Upper lobe of right lung (tissue), 1 donor: ENCODE measurements at regions not wholly inside any gene's neighbourhood (a gene's known extent, or its start where the extent isn't known, plus 50 kb on each side); places are given as distances from the start of the nearest gene placed in this dataset.

ENCODE experiments used
- ATAC-seq: fragments of 200-7000 bp; cut with Tn5 transposase; one replicate; pipeline ENCODE4 v1.9.1; 2020; ENCODE audit warnings: mild to moderate bottlenecking, moderate library complexity
- DNase-seq: peaks from one replicate; pipeline ENCODE4 v3.0.0-alpha.2; 2020
- H3K27ac ChIP-seq: fragments of 200-600 bp; one replicate; pipeline ENCODE4 v1.8.0; 2022
- H3K27me3 ChIP-seq: fragments of 200-600 bp; one replicate; pipeline ENCODE4 v1.8.0; 2022; ENCODE audit warnings: mild to moderate bottlenecking
- H3K36me3 ChIP-seq: fragments of 200-600 bp; one replicate; pipeline ENCODE4 v1.8.0; 2022
- H3K4me1 ChIP-seq: fragments of 200-600 bp; one replicate; pipeline ENCODE4 v1.8.0; 2022
- H3K4me3 ChIP-seq: fragments of 200-600 bp; one replicate; pipeline ENCODE4 v1.8.0; 2022; ENCODE audit warnings: mild to moderate bottlenecking
- H3K9me3 ChIP-seq: fragments of 200-600 bp; one replicate; pipeline ENCODE4 v1.8.0; 2022
- CTCF ChIP-seq: fragments of 200-600 bp; IDR thresholded peaks from one replicate; pipeline ENCODE4 v1.8.0; 2022; ENCODE audit warnings: antibody characterized with exemption
- intact Hi-C: fragments of 100-400 bp; cut with DNase I; formaldehyde crosslinking; loops from one replicate; pipeline ENCODE4 v1.11.0; 2022
- donor health status: DM: no; HTN: yes; CAD: no; lungs with severe emphysema.

GRCh38 chr16:6099102-6099501 lies 1001.5 kb upstream of the EEF2KMT start:
- TF ChIP-seq CTCF, result no peak
- no peaks in the 10 kb centered on the region for H3K36me3 ChIP-seq
- no peak overlapping the region for H3K27ac ChIP-seq
- ATAC-seq (no peak), DNase-seq (no peak)
- H3K4me1 ChIP-seq, result no peaks in the 10 kb centered on the region
- intact Hi-C loops, result no loop called here
- H3K4me3 ChIP-seq, result no peak overlapping the region
- no peaks in the 10 kb centered on the region for H3K9me3 ChIP-seq
- no peaks in the 10 kb centered on the region for H3K27me3 ChIP-seq

- DNase-seq, result no peak
- intact Hi-C loops, result no loop called here
- no peak overlapping the region for H3K4me3 ChIP-seq
- no peaks in the 10 kb centered on the region for H3K4me1 ChIP-seq
- H3K9me3 ChIP-seq, result no peaks in the 10 kb centered on the region
- TF ChIP-seq CTCF, result no peak
- no peaks in the 10 kb centered on the region for H3K36me3 ChIP-seq
- no peak for ATAC-seq
- H3K27me3 ChIP-seq, result no peaks in the 10 kb centered on the region
- H3K27ac ChIP-seq, result no peak overlapping the region
Measured at GRCh38 chr16:6096931-6097670, 999.5 kb upstream of the EEF2KMT start.

- no peak for TF ChIP-seq CTCF
- ATAC-seq (no peak), DNase-seq (no peak)
- no peaks in the 10 kb centered on the region for H3K9me3 ChIP-seq
- no peaks in the 10 kb centered on the region for H3K36me3 ChIP-seq
- no peak overlapping the region for H3K27ac ChIP-seq
- H3K27me3 ChIP-seq, result no peaks in the 10 kb centered on the region
- intact Hi-C loops, result no loop called here
- no peaks in the 10 kb centered on the region for H3K4me1 ChIP-seq
- H3K4me3 ChIP-seq, result no peak overlapping the region
Measured at GRCh38 chr16:6095414-6095813, 997.8 kb upstream of the EEF2KMT start.

GRCh38 chr16:6091021-6091420 lies 993.4 kb upstream of the EEF2KMT start:
- no peak overlapping the region for H3K4me3 ChIP-seq
- H3K4me1 ChIP-seq, result no peaks in the 10 kb centered on the region
- H3K9me3 ChIP-seq, result no peaks in the 10 kb centered on the region
- H3K27me3 ChIP-seq, result no peaks in the 10 kb centered on the region
- intact Hi-C loops, result no loop called here
- DNase-seq (no peak), ATAC-seq (no peak)
- no peak overlapping the region for H3K27ac ChIP-seq
- TF ChIP-seq CTCF, result no peak
- H3K36me3 ChIP-seq, result no peaks in the 10 kb centered on the region

- TF ChIP-seq CTCF, result peak; percentile 61
- H3K27ac ChIP-seq, result no peak overlapping the region
- no peaks in the 10 kb centered on the region for H3K36me3 ChIP-seq
- no peak overlapping the region for H3K4me3 ChIP-seq
- no peak for DNase-seq
- no peaks in the 10 kb centered on the region for H3K9me3 ChIP-seq
- peak; percentile 62 for ATAC-seq
- intact Hi-C loops, result no loop called here
- no peaks in the 10 kb centered on the region for H3K27me3 ChIP-seq
- no peaks in the 10 kb centered on the region for H3K4me1 ChIP-seq
Measured at GRCh38 chr16:6081320-6081976, 983.9 kb upstream of the EEF2KMT start.
